ENCODE measurements at regions not wholly inside any gene's neighbourhood (a gene's known extent, or its start where the extent isn't known, plus 50 kb on each side); places are given as distances from the start of the nearest gene placed in this dataset.

- no peak for DNase-seq
These were observed 537.3 kb upstream of the SEMA6D start for GRCh38 chr15:47179988-47180387.

DNA sequence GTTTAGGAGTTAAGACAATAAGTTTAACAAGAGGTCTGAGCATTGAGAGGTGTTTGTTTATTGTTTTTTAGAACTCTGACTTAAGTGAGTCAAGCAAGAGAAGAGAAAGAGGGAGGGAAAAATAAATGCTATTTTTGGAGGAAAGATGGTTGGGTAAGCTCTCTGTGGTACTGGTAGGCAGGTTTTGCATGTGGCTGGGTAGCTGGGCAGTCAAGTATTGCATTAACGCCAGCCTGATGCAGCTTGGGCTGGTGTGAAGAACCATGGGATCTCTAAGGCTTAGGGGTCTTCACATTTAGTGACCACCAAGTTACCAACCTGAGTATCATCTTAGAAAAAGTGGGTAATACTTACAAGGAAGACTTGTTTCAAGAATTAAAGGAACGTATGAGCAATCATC lies 534.5 kb upstream of the SEMA6D start:
- no peak for DNase-seq

DNA sequence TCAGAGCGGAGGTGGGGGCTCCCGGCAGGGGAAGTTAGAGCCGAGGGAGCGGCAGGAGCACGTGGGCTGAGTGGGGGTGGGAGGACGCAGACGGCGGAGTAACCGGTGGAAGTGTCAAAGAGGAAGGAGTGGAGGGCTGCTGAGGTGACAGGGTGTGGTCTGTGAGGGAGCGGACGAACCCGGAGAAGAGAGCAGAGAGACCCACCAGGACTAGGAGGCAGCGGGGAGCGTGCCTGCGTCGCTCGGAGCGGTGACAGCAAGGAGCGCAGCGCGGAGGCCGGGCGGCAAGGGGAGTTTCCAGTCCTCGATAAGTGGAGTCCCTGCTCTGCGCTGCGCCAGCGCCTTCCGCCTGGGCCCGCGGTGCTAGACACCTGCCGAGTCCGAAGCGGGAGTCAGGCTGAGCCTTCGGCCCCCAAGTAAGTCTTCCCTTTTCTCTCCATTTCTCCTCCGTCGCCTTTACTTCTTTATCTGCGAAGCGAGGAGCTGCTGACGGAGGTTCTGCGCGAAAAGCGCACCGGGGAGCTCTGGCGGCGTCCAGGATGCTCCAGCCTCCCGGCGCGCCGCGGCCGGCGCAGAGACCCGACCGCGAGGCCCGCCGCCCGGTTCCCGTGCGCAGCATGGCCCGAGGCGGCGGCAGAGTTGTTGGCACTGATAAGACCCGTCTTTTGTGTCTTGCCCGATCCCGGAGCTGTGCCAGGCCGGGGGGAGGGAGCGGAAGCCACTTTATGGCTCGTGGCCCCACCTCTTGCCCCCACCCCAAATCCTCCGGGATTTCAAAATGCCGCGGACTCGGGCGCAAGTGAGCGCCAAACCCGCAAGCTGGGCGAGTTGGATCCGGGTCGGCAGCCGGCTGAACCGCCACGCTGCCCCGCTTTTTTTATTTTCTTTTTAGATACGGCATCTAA lies 533.0 kb upstream of the SEMA6D start:
- DNase-seq, result no peak

- no peak for DNase-seq
These were observed 532.1 kb upstream of the SEMA6D start for GRCh38 chr15:47184908-47185801.

DNA sequence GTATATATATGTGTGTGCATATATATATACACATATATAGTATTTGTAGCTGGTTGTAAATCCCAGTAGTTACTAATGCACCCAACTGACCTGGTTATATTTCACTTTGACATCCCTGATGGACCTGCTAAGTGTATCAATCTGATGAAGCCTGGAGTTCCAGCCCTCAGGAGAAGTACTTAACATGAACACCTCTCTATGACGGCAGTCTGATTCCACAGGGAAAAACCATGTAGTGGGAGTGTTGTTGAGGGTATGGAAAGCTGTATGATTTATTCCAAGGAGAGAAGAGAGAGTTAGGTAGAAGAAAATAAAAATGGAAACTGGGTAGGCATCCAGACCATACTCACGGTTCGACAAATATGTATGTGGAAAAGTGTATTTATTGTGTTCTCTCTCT lies 531.2 kb upstream of the SEMA6D start:
- DNase-seq, result no peak

DNA sequence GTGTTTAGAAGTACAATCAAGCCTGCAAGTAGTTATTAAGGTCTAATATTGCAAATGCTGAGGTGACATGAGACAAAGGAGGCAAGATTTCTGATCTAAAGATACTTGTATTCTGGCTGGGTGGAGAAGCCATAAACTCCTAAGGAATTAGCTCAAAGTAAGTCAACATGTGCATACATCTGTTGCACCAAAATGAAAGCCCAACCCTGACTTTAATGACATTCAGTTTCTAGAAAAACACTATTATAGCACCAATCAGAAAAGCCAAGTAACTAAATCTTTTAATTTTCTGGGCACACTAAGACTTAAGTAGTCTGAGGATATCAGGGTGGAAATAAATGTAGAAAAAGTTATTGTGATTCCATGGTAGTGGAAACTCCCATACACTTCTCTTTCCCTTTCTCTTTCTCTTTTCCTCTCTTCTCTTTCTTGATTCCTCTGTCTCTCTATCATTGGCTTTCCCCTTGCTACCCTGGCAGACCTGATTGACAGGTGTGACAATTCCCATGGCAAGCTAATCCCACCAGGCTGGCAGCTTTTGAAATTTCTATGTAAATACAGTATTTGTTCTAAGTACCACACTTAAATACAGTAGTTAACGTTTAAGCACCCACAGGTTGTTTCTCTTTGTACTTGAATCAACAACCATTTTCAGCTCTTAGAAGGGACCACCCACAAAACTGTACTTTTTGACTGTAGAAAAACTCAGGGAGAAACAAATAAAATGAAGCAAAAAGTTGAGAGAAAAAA lies 528.4 kb upstream of the SEMA6D start:
- no peak for DNase-seq

GRCh38 chr15:47194718-47195117 lies 522.6 kb upstream of the SEMA6D start:
- DNase-seq, result no peak

DNA sequence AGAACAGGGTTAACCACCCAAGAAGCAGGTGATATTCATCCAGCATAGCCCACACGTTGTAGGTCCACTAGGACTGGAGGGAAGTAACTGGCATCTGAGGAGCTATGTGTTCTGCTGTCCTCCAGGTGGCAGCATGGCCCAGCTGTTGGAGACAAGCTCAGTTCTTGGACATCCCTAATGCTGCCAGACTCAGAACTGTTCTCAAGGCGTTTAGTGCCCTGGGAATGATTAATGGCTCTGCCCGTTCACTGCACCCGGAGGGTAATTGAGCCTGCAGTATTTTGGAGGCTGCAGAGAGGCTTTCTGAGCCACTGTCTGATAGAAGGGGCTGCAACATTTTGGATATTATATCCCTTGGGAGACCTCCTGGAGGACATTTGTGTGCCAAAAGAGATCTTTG lies 521.3 kb upstream of the SEMA6D start:
- DNase-seq, result no peak

DNA sequence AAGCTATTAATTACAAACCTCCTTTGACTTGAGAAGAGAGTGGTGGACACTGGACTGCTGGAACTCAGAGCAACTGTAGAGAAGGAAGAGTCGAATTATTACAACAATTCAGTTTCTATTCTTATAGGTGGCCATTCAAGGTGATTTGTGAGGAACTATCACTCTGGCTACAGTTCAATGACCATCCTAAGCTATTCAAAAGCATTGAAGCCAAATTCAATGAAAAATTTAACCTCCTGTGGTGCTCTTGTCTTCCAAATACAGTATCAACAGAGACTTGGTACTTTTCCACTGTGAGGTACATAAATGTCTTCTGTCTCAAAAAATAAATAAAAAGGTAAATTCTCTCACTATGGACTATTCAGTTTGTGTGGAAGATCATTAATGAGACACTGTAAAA lies 513.3 kb upstream of the SEMA6D start:
- DNase-seq, result no peak

GRCh38 chr15:47206358-47206978 lies 510.8 kb upstream of the SEMA6D start:
- DNase-seq, result no peak

DNA sequence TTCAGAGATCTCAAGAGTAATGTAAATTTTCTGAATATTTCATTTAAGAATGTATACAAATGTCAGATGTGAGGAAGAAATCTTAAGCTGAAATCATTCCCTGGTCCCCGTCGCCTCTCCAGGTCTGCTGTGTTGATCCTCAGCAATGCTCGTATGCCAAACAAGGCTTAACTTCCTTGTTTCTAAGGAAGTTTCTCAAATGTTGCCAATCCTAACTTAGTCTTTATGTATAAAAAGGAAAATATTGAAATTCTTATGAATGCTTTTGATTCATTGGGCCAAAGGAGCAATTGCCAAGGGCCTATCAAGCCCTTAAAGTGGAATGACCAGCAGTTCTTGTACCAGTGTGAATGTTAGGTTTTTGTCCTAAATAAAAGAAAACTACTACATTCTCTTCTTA lies 507.7 kb upstream of the SEMA6D start:
- no peak for DNase-seq

DNA sequence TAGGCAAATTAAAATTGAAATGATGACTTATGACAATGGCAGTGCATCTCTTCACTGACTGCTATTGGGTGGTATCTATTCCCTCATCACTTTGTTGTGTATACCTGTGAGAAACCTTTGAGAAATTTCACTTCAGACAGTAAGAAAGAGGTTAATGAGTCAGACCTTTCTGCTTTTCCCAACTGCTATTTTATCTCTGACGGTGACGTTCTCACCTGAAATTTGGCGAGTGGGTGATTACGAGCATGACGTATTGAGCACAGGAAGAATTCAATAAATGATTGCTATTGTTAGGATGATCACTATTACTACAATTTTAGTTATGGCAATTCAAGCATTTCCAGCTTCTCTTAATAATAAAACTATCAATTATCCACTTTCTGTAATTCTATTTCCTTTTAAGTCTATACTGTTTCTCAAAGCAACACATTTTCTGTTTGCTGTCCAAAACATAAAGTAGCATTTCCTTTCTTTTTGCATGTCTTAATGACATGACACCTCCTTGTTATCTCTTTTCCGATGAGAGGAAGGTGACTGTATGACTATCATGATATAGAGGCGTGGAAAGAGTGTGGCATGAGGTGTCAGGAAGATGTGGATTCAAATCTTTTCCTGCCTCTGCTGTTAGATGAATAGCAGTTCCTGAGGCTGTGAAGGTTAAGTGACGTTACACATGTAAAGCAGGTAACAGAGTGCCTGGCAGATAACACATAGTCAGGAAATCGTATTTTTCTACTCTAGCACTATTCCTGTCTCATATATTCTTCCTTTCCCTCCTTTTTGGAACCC lies 504.9 kb upstream of the SEMA6D start:
- no peak for DNase-seq

GRCh38 chr15:47213883-47214282 lies 503.4 kb upstream of the SEMA6D start:
- no peak for DNase-seq

DNA sequence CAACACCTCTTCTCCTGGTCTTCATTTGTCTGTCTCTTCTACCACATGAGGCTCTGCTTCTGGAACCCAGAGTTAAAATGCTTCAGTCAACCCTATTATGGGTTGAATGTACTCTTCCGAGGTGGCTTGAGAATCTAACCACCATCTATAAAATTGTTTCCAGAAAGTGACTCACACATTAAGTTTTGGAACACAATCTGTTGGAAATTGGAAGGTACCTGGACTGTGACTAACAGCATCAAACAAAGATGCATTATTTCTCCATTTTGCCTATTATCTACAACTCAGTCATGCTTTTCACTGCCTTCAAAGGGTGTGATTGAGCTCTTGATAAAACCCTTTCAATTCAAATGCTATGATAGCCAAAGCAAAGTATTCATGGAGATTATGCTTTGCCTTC lies 499.0 kb upstream of the SEMA6D start:
- DNase-seq, result no peak

DNA sequence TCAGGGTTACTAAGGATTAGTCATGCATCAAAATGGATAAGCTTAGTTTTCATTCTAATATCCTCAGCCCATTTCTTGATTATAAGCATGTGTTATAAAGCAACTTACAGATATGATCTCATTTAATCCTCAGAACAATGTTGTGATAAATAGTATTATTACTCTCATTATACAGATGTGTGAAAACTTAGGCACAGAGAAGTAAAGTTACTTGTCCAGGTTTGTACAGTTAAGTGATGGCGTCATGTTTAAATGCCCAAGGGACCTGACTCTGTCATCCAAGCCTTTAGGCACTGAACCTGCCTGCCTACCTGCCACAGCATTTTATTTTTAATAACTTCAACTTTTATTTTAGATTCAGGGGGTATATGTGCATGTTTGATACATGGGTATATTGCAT lies 472.9 kb upstream of the SEMA6D start:
- DNase-seq, result no peak

- DNase-seq, result no peak
These were observed 471.0 kb upstream of the SEMA6D start for GRCh38 chr15:47246317-47246716.

- no peak for DNase-seq
These were observed 458.8 kb upstream of the SEMA6D start for GRCh38 chr15:47258521-47258920.

- DNase-seq, result no peak
These were observed 451.6 kb upstream of the SEMA6D start for GRCh38 chr15:47265686-47266085.

DNA sequence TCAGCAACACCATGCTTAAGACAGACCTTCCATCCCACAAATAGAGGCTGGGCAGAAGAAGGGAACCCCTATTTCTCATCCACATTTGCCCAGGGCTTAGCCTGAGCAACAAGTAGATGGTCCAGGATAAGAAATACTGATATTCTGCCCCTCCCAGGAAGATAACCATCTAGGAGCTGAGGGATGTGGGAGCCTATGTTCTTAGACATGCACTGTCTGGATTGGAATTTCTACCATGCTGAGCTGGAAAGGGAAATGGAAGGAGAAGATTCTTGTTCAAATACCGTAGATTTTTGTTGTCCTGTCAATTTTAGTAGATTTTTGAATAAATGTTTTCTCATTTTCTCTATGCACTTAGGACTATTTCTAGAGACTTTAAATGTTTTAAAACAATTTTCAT lies 450.7 kb upstream of the SEMA6D start:
- DNase-seq, result no peak

DNA sequence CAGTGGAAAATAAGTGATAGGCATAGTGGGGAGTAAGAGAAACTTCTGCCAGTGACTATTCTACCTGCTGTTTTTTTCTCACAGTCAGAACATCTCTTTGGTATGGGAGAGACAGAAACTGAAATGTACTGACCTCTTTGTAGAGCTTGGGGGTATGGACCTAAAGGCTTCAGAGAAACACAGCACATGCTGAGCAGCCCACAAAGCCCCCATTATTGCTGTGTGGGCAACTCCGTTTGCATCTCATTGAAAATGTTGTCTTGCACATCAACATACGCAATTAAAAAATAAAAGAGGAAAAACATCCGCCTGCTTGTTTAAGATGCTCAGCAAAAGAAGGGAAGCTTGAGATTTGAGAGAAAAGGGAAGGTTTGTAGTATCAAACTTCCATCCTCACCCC lies 443.4 kb upstream of the SEMA6D start:
- no peak for DNase-seq

DNA sequence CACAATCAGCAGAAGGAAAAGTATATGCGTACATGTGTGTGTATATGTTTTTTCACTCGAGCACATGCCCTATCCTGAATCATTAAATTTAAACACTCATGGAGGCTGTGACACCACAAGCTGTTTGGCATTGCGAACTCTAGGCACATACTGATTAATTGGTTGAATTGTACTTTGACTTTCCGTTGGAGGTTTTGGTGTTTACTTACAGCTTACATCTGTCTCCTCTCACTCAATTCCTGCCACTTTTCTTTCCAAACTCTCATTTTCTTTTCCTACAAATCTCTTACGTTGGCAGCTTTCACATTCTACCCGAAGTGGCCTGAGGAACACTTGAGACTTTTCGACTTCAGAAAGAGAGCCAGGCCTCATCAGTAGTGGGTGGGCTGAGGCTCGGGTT lies 434.1 kb upstream of the SEMA6D start:
- no peak for DNase-seq

DNA sequence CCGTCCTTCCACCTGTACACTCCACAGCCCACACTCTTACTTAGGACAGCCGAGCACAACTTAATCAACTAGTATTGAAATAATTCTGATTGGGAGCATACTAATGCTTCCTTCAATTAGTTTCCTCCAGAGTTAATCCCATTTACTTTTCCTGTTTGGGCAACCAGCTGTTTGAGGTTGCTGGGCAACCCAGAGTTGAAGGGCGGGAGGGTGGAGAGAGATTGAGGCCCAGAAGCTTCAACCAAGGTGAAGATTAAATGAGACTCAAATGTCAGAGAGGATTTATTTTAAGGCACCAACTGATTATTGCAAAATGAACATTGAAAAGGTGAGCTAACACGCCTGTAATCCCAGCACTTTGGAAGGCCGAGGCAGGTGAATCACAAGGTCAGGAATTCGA lies 428.5 kb upstream of the SEMA6D start:
- no peak for DNase-seq
